ENCODE measurements at regions not wholly inside any gene's neighbourhood (a gene's known extent, or its start where the extent isn't known, plus 50 kb on each side); places are given as distances from the start of the nearest gene placed in this dataset.

- TF ChIP-seq POLR2AphosphoS5 (IDR thresholded peaks at IDR 0.05): no peak
- TF ChIP-seq CTCF (IDR thresholded peaks at IDR 0.05): no peak
- TF ChIP-seq POLR2A (IDR thresholded peaks at IDR 0.05): no peak
These were observed 95.6 kb upstream of the SLC14A2 start for GRCh38 chr18:45519411-45520280.
